ENCODE measurements at regions not wholly inside any gene's neighbourhood (a gene's known extent, or its start where the extent isn't known, plus 50 kb on each side); places are given as distances from the start of the nearest gene placed in this dataset.

DNA sequence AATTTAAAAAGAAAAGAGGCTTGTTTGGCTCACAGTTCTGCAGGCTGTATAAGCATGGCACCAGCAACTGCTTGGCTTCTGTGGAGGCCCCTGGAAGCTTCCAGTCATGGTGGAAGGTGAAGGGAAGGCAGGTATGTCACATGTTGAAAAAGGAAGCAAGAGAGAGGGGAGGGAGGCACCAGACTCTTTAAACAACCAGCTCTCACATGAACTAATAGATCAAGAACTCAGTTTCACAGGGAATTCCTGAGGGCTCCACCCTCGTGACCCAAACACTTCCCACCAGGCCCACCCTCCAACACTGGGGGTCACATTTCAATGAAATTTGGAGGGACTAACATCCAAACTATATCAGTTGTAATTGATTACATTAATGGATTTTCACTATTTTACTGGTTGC lies 127.9 kb upstream of the MLIP start:
- TF ChIP-seq, protein P1, sequence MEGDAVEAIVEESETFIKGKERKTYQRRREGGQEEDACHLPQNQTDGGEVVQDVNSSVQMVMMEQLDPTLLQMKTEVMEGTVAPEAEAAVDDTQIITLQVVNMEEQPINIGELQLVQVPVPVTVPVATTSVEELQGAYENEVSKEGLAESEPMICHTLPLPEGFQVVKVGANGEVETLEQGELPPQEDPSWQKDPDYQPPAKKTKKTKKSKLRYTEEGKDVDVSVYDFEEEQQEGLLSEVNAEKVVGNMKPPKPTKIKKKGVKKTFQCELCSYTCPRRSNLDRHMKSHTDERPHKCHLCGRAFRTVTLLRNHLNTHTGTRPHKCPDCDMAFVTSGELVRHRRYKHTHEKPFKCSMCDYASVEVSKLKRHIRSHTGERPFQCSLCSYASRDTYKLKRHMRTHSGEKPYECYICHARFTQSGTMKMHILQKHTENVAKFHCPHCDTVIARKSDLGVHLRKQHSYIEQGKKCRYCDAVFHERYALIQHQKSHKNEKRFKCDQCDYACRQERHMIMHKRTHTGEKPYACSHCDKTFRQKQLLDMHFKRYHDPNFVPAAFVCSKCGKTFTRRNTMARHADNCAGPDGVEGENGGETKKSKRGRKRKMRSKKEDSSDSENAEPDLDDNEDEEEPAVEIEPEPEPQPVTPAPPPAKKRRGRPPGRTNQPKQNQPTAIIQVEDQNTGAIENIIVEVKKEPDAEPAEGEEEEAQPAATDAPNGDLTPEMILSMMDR (IDR thresholded peaks at IDR 0.05): no peak
- TF ChIP-seq POLR2A (IDR thresholded peaks at IDR 0.05): no peak

Data from right lobe of liver (tissue), 4 donors.